BJ (cell line): ENCODE measurements at regions not wholly inside any gene's neighbourhood (a gene's known extent, or its start where the extent isn't known, plus 50 kb on each side); places are given as distances from the start of the nearest gene placed in this dataset.

Experiments
- CTCF ChIA-PET: fragments of 350-600 bp; formaldehyde crosslinking; extraction: SDS; loops from one replicate; lab custom pipeline; 2021; ENCODE audit warnings: antibody characterized with exemption, inconsistent platforms; lab: Yijun Ruan, JAX
- POLR2A ChIA-PET: fragments of 300-600 bp; sonication (Branson Sonifier 250); formaldehyde crosslinking; extraction: SDS; loops from one replicate; lab custom pipeline; 2021; ENCODE audit warnings: antibody characterized with exemption; lab: Charles Lee
- DNase-seq: peaks from one replicate; pipeline ENCODE4 v3.0.0-alpha.2; 2011; ENCODE audit warnings: low read depth
- H3K27me3 ChIP-seq: 2 replicates; pipeline ENCODE4 v1.6.0; 2011; ENCODE audit warnings: low read length; ENCODE audit not compliant: control insufficient read depth, insufficient read depth
- H3K36me3 ChIP-seq: 2 replicates; pipeline ENCODE4 v1.5.1; 2011; ENCODE audit warnings: low read length; ENCODE audit not compliant: control insufficient read depth, insufficient read depth
- H3K4me3 ChIP-seq: 2 replicates; pipeline ENCODE4 v1.5.1; 2011; ENCODE audit warnings: low read depth, mild to moderate bottlenecking, control low read depth, low read length
- TF ChIP-seq, protein P1 (sequence below): IDR thresholded peaks from 2 replicates; pipeline ENCODE4 v1.5.1; 2011; ENCODE audit warnings: low read depth, mild to moderate bottlenecking, control low read depth, inconsistent platforms, low read length, moderate library complexity; ENCODE audit not compliant: insufficient read depth

- Histone ChIP-seq H3K36me3 (no peaks in the 10 kb centered on the region), H3K27me3 (peaks cover 4% of the 10 kb centered on the region), H3K4me3 (no peak overlapping the region)
- ChIA-PET POLR2A (no interaction called here), CTCF (no interaction called here)
- DNase-seq, result no peak
- TF ChIP-seq, protein P1, sequence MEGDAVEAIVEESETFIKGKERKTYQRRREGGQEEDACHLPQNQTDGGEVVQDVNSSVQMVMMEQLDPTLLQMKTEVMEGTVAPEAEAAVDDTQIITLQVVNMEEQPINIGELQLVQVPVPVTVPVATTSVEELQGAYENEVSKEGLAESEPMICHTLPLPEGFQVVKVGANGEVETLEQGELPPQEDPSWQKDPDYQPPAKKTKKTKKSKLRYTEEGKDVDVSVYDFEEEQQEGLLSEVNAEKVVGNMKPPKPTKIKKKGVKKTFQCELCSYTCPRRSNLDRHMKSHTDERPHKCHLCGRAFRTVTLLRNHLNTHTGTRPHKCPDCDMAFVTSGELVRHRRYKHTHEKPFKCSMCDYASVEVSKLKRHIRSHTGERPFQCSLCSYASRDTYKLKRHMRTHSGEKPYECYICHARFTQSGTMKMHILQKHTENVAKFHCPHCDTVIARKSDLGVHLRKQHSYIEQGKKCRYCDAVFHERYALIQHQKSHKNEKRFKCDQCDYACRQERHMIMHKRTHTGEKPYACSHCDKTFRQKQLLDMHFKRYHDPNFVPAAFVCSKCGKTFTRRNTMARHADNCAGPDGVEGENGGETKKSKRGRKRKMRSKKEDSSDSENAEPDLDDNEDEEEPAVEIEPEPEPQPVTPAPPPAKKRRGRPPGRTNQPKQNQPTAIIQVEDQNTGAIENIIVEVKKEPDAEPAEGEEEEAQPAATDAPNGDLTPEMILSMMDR, result no peak
These were observed 140.5 kb downstream of the TLE3 start for GRCh38 chr15:69957175-69957574.

- POLR2A ChIA-PET, result no interaction called here
- TF ChIP-seq, protein P1, result no peak
- Histone ChIP-seq H3K27me3 (peaks cover 4% of the 10 kb centered on the region), H3K36me3 (no peaks in the 10 kb centered on the region), H3K4me3 (no peak overlapping the region)
- CTCF ChIA-PET, result interaction anchor here (1.1 kb wide), 1 partner anchor 15 kb away, joined by 3 read pairs; no protein-coding TSS in a partner anchor
- no peak for DNase-seq
These were observed 139.1 kb downstream of the TLE3 start for GRCh38 chr15:69958496-69959084.

- TF ChIP-seq, protein P1, result no peak
- Histone ChIP-seq H3K27me3 (no peaks in the 10 kb centered on the region), H3K4me3 (no peak overlapping the region), H3K36me3 (no peaks in the 10 kb centered on the region)
- POLR2A ChIA-PET, result no interaction called here
- no peak for DNase-seq
- CTCF ChIA-PET, result no interaction called here
These were observed 135.2 kb downstream of the TLE3 start for GRCh38 chr15:69962561-69962960.

GRCh38 chr15:69963385-69963784 lies 134.3 kb downstream of the TLE3 start:
- TF ChIP-seq, protein P1, result no peak
- no peak for DNase-seq
- Histone ChIP-seq H3K4me3 (no peak overlapping the region), H3K27me3 (no peaks in the 10 kb centered on the region; the same call in 1 of the 2 replicates), H3K36me3 (no peaks in the 10 kb centered on the region)
- ChIA-PET CTCF (no interaction called here), POLR2A (no interaction called here)

DNA sequence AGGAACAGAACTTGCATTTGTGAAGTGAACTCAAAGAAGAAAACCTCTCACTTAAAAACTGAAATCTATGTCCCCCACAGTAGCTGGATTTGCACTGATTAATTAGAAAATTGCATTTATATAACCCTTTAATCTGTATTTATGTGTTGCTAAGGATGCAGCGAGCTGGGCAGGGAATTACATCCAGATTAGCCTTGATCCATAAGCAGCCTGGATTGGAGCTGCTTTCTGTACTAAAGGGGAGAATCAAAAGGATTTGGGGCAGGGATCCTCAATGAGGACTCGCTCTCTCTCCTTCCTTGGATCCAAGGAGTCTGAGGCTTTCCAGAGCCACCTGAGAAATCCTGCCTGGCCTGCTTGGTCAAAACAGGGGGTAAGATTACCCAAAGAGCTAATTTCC lies 125.9 kb downstream of the TLE3 start:
- POLR2A ChIA-PET, result no interaction called here
- H3K27me3 ChIP-seq, result no peaks in the 10 kb centered on the region; the same call in 1 of the 2 replicates
- H3K4me3 ChIP-seq, result no peak overlapping the region
- CTCF ChIA-PET, result no interaction called here
- DNase-seq, result no peak
- no peaks in the 10 kb centered on the region for H3K36me3 ChIP-seq
- TF ChIP-seq, protein P1, result no peak
